ENCODE measurements at regions not wholly inside any gene's neighbourhood (a gene's known extent, or its start where the extent isn't known, plus 50 kb on each side); places are given as distances from the start of the nearest gene placed in this dataset.
"Not testable (repeated sequence)": the region's sequence is repeated elsewhere in the genome, so short reads cannot be mapped to it uniquely, and the experiment has no call there.

- no peak for DNase-seq
Observed at GRCh38 chr4:112060212-112060611, 85.0 kb upstream of the FAM241A start.

GRCh38 chr4:112061207-112061817, 83.9 kb upstream of the FAM241A start:
- DNase-seq, result no peak

- no peak for DNase-seq
Observed at GRCh38 chr4:112063260-112063659, 82.0 kb upstream of the FAM241A start.

- no peak for DNase-seq
Observed at GRCh38 chr4:112069110-112069509, 76.1 kb upstream of the FAM241A start.

GRCh38 chr4:112073181-112073580, 72.1 kb upstream of the FAM241A start:
- DNase-seq, result no peak

DNA sequence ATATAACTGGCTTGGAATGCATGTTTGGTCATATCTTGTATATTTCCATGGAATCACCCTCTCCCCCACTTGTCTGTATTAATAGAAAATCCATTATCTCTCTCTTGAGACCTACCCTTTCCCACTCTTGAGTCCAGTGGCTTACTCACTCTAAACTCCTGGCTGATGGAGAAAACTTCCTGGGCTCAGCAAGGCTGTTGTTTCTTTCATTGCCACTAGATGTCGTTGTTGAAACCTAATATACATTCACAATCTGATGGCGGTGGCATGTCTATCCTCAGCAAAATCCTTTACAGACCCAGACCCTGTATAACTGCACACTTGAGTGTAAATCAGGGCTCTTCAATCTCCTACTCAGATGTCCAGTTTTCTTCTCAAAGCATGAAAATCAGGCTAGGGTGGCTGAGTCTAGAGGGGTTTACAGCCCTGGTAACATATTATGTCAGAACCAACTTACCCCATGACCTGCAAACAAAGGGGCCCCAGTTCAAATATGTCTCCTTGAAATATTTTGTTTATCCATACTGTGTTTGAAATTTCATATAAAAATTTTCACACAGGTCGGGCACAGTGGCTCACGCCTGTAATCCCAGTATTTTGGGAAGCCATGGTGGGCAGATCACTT, 70.0 kb upstream of the FAM241A start:
- peak; percentile 22 for DNase-seq

GRCh38 chr4:112075906-112076305, 69.3 kb upstream of the FAM241A start:
- no peak for DNase-seq

GRCh38 chr4:112076919-112077608, 68.2 kb upstream of the FAM241A start:
- DNase-seq, result no peak

DNA sequence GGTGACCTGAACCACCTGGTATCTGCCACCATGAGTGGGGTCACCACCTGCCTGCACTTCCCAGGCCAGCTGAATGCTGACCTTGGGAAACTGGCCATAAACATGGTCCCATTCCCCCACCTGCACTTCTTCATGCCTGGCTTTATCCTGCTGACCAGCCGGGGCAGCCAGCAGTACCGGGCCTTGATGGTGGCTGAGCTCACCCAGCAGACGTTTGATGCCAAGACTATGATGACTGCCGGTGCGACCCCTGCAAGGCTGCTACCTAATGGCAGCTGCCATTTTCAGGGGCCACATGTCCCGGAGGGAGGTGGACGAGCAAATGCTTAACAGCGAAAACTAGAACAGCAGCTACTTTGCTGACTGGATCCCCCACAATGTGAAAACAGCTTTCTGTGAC, 67.5 kb upstream of the FAM241A start:
- no peak for DNase-seq

GRCh38 chr4:112082954-112083586, 62.2 kb upstream of the FAM241A start:
- DNase-seq, result no peak

- no peak for DNase-seq
Observed at GRCh38 chr4:112083587-112084347, 61.5 kb upstream of the FAM241A start.

GRCh38 chr4:112085156-112086035, 59.9 kb upstream of the FAM241A start:
- no peak for DNase-seq

DNA sequence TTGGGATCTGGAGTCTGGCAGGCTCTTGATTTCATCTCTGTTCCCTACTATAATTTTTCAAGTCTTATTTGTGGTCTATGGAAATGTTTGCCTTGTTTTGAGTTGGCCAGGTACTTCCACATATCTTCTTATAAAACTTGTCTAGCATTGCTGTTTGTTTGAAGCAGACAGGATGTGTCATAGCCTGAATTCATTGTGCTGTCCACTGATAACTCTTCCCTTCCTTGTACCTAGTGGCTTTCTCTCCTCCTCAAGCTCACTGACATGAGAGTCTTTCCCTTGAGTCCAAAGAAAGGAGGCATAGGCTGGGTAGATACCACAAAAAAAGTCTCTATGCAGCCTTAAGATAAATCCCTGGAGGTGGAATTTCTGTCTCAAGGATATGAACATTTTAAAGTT, 59.2 kb upstream of the FAM241A start:
- DNase-seq, result no peak

DNA sequence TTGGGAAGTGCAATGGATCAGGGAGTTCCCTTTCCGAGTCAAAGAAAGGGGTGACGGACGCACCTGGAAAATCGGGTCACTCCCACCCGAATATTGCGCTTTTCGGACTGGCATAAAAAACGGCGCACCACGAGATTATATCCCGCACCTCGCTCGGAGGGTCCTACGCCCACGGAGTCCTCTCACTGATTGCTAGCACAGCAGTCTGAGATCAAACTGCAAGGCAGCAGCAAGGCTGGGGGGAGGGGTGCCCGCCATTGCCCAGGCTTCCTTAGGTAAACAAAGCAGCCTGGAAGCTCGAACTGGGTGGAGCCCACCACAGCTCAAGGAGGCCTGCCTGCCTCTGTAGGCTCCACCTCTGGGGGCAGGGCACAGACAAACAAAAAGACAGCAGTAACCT, 58.6 kb upstream of the FAM241A start:
- not testable (repeated sequence) for DNase-seq

GRCh38 chr4:112092330-112092729, 52.9 kb upstream of the FAM241A start:
- DNase-seq, result not testable (repeated sequence)

DNA sequence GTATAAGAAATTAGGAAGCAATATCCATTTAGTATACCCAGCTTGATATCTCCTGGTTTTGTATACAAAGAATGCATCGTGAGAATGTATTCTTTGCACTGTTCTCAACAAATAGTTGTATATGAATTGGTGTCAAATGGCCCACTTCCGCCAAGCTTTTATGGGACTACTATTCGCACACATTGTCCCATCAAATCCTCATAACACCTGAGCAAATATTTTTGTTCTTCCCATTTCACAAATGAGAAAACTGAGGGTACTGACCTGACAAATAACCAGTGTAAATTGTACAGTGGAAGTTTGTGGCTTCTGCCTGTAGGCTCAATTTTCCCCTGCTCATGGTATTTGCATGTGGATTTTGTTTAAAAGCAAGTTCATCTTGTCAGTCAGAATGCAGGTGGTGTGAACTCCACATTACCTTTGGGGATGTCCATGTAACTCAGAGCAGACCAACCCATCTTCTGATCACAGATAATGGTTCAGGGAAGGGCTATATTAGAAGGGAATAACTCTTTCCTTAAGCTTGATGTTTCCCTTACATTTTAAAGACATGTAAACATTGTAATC, 51.5 kb upstream of the FAM241A start:
- no peak for DNase-seq

GRCh38 chr4:112094330-112094729, 50.9 kb upstream of the FAM241A start:
- no peak for DNase-seq
